ENCODE measurements at regions not wholly inside any gene's neighbourhood (a gene's known extent, or its start where the extent isn't known, plus 50 kb on each side); places are given as distances from the start of the nearest gene placed in this dataset.

GRCh38 chr1:191641420-191642260, 516.6 kb upstream of the RGS18 start:
- ChIA-PET CTCF (no interaction called here), POLR2A (ENCODE audit: unreplicated experiment) (no interaction called here)
- DNase-seq (peak; percentile 69), ATAC-seq (ENCODE audit: low read depth) (no peak)
- no peaks in the 10 kb centered on the region for H3K79me1 ChIP-seq (ENCODE audit: low read depth in 1 of 2, low read length in 2 of 2)
- intact Hi-C loops (cut with micrococcal nuclease), result no loop called here
- no TSS peak for BruUV-seq (replicated peaks)
- no peak overlapping the region for H2AFZ ChIP-seq (replicated peaks; ENCODE audit: low read length, poor library complexity)
- H3K4ac ChIP-seq (ENCODE audit: low read depth, low read length), result no peak overlapping the region
- H2BK20ac ChIP-seq (ENCODE audit: low read depth, low read length), result no peak overlapping the region
- no peaks in the 10 kb centered on the region for H3K9me3 ChIP-seq (ENCODE audit: control insufficient read depth, insufficient read depth, low read length)
- no peaks in the 10 kb centered on the region for H4K20me1 ChIP-seq (ENCODE audit: insufficient read depth, low read length)
- in situ Hi-C loops (cut with MboI; ENCODE audit: low sequenced_read_pairs), result no loop called here
- no peak overlapping the region for H3K14ac ChIP-seq (replicated peaks; ENCODE audit: low read depth, low read length)
- H4K8ac ChIP-seq (ENCODE audit: low read depth in 2 of 2, low read length in 2 of 2), result no peak overlapping the region
- H2AK9ac ChIP-seq (replicated peaks; ENCODE audit: low read depth, low read length, poor library complexity), result no peak overlapping the region
- no peak overlapping the region for H3K27ac ChIP-seq (ENCODE audit: insufficient read depth, low read length)
- no peaks in the 10 kb centered on the region for H3K4me1 ChIP-seq (ENCODE audit: control insufficient read depth, insufficient read depth, low read length)
- no peak overlapping the region for H2AK5ac ChIP-seq (ENCODE audit: low read depth, low read length)
- no peak overlapping the region for H4K5ac ChIP-seq (ENCODE audit: low read depth, low read length)
- no peak overlapping the region for H3K4me2 ChIP-seq (ENCODE audit: low read depth, low read length)
- no peaks in the 10 kb centered on the region for H3K36me3 ChIP-seq (ENCODE audit: control insufficient read depth, insufficient read depth, low read length)
- H3K4me3 ChIP-seq (ENCODE audit: insufficient read depth, low read depth, low read length), result no peak overlapping the region
- H3K9me1 ChIP-seq (ENCODE audit: insufficient read depth, low read length), result no peaks in the 10 kb centered on the region
- no peak overlapping the region for H3K18ac ChIP-seq (ENCODE audit: low read depth, low read length)
- dilution Hi-C loops (cut with HindIII; ENCODE audit: low sequenced_read_pairs, unreplicated experiment), result no loop called here
- H4K91ac ChIP-seq (ENCODE audit: insufficient read depth, low read depth, low read length), result no peak overlapping the region
- H3K56ac ChIP-seq (ENCODE audit: extremely low read depth, insufficient read depth, low read length), result no peak overlapping the region
- H2BK15ac ChIP-seq (ENCODE audit: low read depth, low read length), result no peak overlapping the region
- 20% methylated on average over 1 of the region's 9 CpGs; no CpG with 5 or more reads in 1 of the 2 experiments for WGBS, 2 experiments (ENCODE audit: extremely low coverage in 2 of 2, insufficient read length in 1 of 2)
- no peak overlapping the region for H2BK5ac ChIP-seq (ENCODE audit: low read depth, low read length, poor library complexity, severe bottlenecking)
- no peak overlapping the region for H3K23ac ChIP-seq (ENCODE audit: low read depth, low read length)
- TF ChIP-seq MAFK (IDR thresholded peaks at IDR 0.05; ENCODE audit: low read depth, low read length), result 0 out of 2 replicates have a peak, but pooled peaks have one; percentile 2
- TF ChIP-seq FOS (IDR thresholded peaks at IDR 0.05; ENCODE audit: low read depth, low read length), result 0 out of 2 replicates have a peak, but pooled peaks have one; percentile 23
- no peak for TF ChIP-seq SMC3 (IDR thresholded peaks at IDR 0.05; ENCODE audit: low read depth, low read length)
- no peak for TF ChIP-seq RFX5 (IDR thresholded peaks at IDR 0.05; ENCODE audit: low read depth, low read length)
- H3K9ac ChIP-seq (ENCODE audit: low read depth, low read length), result no peak overlapping the region
- peak overlapping the region; percentile 10; the same call in 1 of the 2 replicates for H2BK120ac ChIP-seq (ENCODE audit: low read depth, low read length)
- no peaks in the 10 kb centered on the region for H3K27me3 ChIP-seq (ENCODE audit: control insufficient read depth, insufficient read depth, low read length)

Data from IMR-90 (cell line).